ENCODE measurements at regions not wholly inside any gene's neighbourhood (a gene's known extent, or its start where the extent isn't known, plus 50 kb on each side); places are given as distances from the start of the nearest gene placed in this dataset.
"Not testable (repeated sequence)": the region's sequence is repeated elsewhere in the genome, so short reads cannot be mapped to it uniquely, and the experiment has no call there.

- no peak for TF ChIP-seq CTCF (IDR thresholded peaks at IDR 0.05; ENCODE audit: insufficient read depth, low read depth, low read length, missing control alignments)
- DNase-seq (ENCODE audit: low read depth) = no peak
- no peak overlapping the region for H3K4me3 ChIP-seq (ENCODE audit: low read depth, low read length)
These were observed 962.8 kb downstream of the GALC start for GRCh38 chr14:87030197-87030596.

- not testable (repeated sequence) for DNase-seq (ENCODE audit: low read depth)
These were observed 972.9 kb downstream of the GALC start for GRCh38 chr14:87020106-87020505.

GRCh38 chr14:87018294-87018693, 974.7 kb downstream of the GALC start:
- TF ChIP-seq CTCF (IDR thresholded peaks at IDR 0.05; ENCODE audit: insufficient read depth, low read depth, low read length, missing control alignments) = no peak
- H3K4me3 ChIP-seq (ENCODE audit: low read depth, low read length) = no peak overlapping the region
- no peak for DNase-seq (ENCODE audit: low read depth)

More at GRCh38 chr14:87020106-87020505, 972.9 kb downstream of the GALC start:
- not testable (repeated sequence) for H3K4me3 ChIP-seq (ENCODE audit: low read depth, low read length)

GRCh38 chr14:87017335-87017734, 975.6 kb downstream of the GALC start:
- H3K4me3 ChIP-seq (ENCODE audit: low read depth, low read length) = no peak overlapping the region
- TF ChIP-seq CTCF (IDR thresholded peaks at IDR 0.05; ENCODE audit: insufficient read depth, low read depth, low read length, missing control alignments) = no peak
- no peak for DNase-seq (ENCODE audit: low read depth)

- no peak for TF ChIP-seq CTCF (IDR thresholded peaks at IDR 0.05; ENCODE audit: insufficient read depth, low read depth, low read length, missing control alignments)
- no peak for DNase-seq (ENCODE audit: low read depth)
- no peak overlapping the region for H3K4me3 ChIP-seq (ENCODE audit: low read depth, low read length)
These were observed 978.1 kb downstream of the GALC start for GRCh38 chr14:87014856-87015255.

- DNase-seq (ENCODE audit: low read depth) = no peak
- TF ChIP-seq CTCF (IDR thresholded peaks at IDR 0.05; ENCODE audit: insufficient read depth, low read depth, low read length, missing control alignments) = no peak
- no peak overlapping the region for H3K4me3 ChIP-seq (ENCODE audit: low read depth, low read length)
These were observed 979.4 kb downstream of the GALC start for GRCh38 chr14:87013583-87013982.

- TF ChIP-seq CTCF (IDR thresholded peaks at IDR 0.05; ENCODE audit: insufficient read depth, low read depth, low read length, missing control alignments) = no peak
- no peak overlapping the region for H3K4me3 ChIP-seq (ENCODE audit: low read depth, low read length)
- no peak for DNase-seq (ENCODE audit: low read depth)
These were observed 984.0 kb downstream of the GALC start for GRCh38 chr14:87008965-87009364.

Data from GM12865 (cell line).